Stimulated activated CD8-positive, alpha-beta memory T cell treated with anti-CD3 and anti-CD28 coated beads, Interleukin-12 subunit alpha, Interleukin-12 subunit beta, amount 100 ng/mL, for 1 hour (primary cell): ENCODE measurements at regions not wholly inside any gene's neighbourhood (a gene's known extent, or its start where the extent isn't known, plus 50 kb on each side); places are given as distances from the start of the nearest gene placed in this dataset.
"Not testable (repeated sequence)": the region's sequence is repeated elsewhere in the genome, so short reads cannot be mapped to it uniquely, and the experiment has no call there.

ENCODE experiments used
- DNase-seq: peaks from one replicate; pipeline ENCODE4 v3.0.0-alpha.2; 2020; ENCODE audit warnings: low read depth

DNA sequence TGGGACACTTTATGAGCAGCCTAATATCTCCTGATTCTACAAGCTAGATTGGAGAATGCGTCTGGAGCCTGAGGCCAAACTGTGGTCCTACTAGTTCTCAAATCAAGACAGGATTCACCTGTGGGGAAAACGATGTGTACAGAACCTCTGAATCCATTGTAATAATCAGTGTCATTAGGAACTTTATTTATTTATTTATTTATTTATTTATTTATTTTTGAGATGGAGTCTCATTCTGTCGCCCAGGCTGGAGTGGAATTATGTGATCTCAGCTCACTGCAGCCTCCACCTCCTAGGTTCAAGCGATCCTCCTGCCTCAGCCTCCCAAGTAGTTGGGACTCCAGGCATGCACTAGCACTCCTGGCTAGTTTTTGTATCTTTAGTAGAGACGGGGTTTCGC is 52.6 kb upstream of the KIF26B start:
- not testable (repeated sequence) for DNase-seq

DNA sequence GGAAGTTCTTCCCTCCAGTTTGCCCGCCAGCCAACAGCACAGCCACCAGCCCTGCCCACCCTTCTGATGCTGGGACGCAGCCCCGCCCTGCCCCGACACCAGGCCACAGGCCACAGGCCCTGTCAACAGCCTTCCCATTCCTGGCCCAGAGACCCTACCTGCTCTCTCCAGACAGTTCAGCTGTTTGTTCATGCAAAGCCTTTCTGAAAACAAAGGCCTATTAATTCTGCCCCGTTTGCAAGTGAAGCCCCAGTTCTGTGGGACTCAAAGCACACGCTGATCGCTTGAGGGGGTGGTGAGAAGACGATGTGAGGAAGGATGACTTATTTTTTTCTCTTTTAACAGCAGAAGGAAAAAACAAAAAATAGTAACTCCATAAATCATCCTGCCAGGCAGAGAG is 55.4 kb upstream of the KIF26B start:
- no peak for DNase-seq

DNA sequence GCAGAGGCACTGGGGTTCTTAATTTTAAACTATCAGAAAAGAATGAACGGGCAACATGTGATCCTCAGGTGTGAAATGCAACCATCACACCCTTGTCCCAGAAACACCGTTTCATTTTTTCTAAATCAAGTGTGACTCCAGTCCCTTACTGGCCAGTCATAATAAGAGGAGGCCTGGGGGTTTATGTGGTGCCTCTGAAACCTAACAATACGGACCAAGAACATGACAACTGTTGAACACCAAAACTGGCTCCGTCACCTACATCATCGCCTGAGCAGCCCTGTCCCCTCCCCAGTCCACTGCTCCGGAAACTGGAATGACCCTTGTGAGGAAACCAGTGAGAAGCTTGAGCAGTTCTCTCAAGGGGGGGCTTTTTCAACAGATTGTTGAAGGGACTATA is 55.9 kb upstream of the KIF26B start:
- DNase-seq = no peak

DNA sequence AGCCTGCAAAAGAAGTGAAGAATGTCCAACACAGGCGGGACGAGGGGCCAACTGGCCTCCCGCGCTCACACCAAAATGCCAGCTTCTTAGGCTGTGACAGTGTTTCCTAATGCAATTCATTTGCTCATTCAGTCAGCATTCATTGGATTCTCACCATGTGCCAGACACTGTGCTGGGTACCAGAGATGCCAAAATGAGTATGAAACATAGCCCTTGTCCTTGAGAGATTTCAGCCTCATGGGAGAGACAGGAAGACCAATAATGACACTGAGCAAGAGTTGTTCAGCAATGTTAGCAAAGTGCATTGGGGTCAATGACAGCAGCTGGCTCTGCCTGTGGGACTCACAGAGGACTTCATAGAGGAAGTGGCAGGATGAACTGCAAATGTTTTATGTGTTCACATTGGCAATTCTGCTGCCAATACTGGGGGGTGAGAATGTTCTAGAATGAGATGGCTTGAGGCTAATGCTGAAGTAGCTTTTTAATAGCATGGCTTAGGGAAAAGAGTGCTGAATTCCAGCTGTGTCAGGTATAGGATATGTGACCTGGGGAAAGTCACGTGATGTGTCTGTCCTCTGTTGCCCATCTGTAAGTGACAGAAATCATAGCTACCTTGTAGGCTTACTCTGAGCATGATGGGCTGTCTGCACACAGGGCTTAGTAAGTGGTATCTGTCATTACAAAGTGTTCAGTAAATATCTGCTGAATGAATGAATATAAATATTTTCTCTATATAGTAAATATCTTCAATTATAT is 58.3 kb upstream of the KIF26B start:
- DNase-seq = no peak

DNA sequence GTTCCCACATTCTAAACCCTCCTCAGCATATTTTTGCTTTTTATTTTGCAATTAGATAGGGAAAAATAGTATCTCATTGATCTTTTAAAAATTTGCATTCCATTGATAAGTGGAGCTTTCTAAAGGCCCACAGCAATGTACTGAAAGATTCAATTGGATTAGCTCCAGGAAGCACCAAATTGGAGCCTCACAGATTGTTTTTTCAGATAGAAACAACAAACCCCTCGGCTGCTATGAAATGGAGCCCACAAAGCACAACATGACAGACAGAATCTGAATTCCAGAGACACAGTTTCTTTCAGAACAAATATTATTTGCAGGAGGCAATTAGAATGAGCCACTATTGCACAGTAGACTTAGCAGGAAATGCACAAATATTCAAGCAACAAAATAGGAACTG is 58.9 kb upstream of the KIF26B start:
- no peak for DNase-seq

DNA sequence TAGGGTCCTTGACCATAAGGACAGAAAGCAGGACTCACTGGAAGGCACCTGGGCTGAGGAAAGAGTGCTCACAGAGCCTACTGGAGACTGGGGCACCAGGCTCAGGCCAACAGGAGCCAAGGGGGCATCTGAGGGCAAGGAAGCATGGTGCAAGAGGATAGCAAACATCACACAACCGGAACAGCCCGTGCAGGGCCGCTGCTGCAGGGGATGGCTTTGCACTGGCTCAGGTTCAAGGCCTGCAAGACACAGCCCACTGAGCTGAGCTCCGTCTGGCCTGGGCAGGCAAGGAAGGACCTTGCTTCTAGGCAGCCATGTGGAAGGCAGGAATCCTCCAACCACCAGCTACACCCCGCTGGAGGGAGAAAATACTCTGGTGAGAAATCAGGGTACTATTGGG is 59.8 kb upstream of the KIF26B start:
- no peak for DNase-seq

DNA sequence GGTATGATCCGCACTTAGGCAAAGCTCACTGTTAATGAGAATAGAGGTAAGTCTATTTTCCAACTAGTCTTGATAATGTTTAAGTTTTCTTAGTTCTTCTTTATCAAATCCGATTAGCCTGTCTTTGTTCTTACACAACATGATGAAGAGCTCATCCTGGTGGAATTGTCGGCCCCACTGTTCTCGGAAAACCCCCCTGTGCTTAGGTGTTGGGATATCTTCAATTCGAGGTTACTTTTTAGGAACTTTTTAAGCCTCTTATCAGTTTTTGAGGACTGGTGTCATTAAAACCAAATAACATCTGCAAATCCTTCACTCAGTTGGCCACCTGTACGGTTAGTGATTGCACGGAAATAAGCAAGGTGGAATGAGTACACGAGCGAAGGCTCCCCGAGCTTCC is 60.7 kb upstream of the KIF26B start:
- no peak for DNase-seq

DNA sequence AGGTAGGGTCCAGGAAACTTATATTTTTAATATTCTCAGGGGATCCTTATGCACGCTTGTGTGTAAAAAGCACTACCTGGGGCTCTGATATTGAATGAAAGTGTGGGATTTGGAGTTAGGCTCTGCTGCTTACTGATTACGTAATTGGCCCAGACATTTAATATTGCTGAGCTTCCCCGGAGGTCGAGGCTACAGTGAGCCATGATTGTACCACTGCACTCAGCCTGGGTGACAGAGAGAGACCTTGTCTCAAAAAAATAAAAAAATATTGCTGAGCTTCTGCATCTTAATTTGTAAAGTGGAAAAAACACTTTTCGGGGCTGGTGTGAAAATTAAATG is 62.2 kb upstream of the KIF26B start:
- DNase-seq = no peak

DNA sequence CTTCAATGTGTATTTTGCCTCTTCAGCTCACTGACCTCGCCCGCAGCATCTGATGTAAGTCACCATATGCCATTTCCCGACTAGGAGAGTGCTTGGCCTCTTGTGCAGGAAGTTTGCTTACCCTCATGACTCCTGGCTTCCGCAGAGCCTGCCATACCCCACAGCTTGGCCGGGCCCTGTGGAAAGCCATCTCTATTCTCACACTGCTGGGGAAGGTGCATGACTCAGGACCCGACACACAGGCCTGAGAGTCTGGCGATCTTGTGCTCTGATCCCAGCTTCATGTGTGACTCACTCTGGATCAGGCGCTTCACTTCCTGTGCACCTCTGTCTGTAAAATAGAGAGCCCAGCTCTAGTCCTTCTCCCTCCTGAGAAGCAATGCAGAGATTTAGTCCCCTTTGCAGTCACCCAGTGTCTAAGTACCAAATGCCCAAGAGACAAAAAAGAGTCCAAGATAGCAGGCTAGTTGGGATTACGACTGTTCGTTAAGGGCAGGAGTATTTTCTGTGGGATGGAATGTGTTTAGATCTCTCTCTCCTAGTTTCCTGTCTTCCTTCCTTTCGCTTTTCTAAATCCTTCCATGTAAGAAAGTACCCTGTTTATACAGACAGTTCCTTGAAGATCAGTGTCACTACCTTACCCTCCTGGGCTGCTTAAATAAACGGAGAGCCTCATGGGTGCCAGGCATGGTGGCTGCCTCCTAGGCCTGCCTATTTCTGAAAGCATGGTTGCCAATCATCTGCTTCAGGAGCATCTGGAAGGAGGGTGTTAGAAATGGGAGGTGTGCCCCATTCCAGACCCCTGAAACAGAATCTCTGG is 62.8 kb upstream of the KIF26B start:
- no peak for DNase-seq

DNA sequence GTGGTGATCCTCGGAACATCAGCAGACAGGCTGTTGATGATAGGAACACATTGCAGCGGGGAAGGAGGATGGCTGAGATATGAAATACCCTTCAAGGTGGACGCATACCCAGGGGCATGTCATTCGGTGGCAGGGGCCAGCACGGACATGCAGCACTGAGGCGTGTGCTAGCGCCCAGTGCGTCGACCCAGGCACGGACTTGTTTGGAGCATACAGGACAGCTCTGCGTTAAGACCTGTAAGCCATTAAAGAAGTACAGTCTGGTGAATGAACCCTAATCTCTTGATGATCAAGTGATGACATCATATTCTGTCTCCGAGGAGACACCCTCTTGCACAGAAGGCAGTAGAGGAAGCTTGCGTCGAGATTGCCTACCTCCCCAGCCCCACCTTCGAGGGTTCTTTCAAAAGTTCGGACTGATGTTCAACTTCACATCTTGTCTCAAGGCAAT is 63.6 kb upstream of the KIF26B start:
- DNase-seq = no peak

DNA sequence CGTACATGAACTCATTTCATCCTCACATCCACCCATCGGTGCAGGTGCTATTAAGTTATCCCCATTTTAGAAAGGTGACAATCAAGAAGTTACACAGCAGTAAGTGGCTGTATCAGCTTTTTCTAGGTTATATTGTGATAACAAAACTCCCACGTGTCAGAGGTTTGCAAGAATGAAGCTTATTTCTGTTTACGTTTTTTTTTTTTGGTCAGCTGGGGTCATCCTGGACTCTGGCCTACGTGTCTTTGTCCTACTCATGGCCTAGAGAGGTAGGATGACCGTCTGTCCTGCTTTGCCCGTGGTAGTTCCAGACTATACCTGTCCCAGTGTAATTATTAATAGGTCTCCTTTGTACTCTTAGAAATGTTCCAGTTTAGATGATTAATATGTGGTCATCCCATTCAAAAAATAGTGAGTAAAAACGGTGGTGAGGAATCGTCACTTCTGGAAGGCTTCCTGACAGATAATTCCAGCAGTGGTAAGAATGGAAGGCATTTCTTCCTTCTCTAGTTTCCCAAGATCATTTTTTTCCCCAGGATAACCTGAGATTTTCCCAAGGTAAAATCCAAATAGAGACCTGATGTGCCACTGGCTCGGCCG is 64.2 kb upstream of the KIF26B start:
- no peak for DNase-seq

DNA sequence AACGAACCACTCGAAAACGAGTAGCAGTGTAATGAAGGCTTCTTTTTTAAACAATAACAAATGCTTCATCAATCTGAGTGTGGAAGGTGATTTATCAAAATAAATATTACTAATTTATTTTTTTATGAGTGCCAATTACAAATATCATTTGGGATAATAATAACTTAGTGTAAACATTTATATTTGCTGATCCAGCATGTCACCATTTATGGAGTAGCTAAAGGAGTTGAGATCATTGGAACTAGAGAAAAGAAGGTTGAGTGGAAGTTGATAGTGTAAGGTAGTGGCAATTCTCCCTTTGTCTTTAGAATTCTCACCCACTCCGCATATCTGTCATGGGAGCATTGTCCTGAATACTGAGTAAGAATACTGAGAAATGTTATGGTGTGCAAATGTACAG is 67.1 kb upstream of the KIF26B start:
- DNase-seq = no peak

DNA sequence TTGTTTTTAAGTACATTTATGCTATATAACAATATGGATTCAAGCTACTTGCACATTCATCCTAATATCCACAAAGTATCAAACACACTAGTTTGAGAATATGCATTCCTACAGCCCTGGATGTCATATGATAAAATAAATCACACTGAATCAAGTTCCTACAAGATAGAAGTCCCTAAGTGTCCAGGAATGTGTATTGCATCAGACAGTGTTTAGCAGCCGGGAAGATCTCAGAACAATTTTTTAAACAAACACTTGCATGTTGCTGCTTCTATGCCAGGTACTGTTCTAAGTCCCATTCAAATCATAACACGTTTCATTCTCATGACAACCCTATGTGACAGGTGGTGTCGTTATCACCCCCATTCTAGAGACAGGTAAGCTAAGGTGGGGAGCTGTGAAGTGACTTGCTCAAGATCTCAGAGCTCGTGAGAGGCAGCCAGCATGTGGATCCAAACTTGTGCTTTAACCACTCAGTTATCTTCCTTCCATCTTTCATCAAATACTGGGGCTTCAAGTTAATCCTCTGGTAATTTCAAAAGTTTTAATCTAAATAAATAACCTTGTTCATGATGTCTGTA is 68.3 kb upstream of the KIF26B start:
- no peak for DNase-seq

DNA sequence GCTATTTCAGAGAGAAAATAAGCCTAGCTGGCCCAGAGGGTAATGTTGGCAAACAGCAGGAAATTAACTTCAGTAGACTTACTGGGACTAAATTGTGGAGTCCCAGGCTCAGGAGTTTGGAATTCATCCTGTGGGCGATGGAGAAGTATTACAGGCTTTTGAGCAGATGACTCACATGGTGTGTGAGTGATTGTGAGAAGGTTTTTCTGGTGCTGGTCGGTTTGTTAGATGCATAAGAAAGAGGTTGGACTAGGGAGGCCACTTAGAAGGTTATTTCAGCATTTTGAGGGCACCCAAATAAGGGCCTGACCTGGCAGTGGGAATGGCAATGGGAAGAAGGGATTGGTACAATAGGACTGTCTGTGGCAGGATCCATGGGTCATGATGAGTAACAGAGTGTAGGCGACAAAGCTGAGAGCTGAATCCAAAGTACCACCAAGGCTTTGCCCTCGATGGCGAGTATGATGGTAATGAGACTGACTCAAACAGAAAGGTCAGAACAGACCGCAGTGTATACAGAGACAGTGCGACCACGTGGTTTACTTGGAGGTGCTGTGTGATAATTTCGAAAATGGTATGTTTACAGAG is 69.2 kb upstream of the KIF26B start:
- no peak for DNase-seq

DNA sequence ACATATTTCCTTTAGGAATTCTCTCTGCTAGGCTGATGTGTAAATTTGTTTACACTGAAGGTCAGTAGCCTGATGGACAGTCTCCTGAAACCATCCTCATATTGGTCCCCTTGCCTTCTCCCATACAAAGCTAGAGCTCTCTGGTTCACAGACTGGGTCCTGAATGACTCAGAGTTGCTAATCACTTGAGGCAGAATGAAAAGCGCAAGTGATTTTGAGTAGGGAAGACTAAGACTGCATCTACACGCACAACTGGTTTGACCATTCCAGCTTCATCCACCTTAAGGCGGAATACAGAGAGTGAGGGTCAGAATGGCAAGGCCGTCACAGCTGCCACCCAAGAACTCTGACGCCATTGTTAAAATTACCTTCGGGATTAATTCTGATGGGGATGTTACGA is 70.2 kb upstream of the KIF26B start:
- no peak for DNase-seq

DNA sequence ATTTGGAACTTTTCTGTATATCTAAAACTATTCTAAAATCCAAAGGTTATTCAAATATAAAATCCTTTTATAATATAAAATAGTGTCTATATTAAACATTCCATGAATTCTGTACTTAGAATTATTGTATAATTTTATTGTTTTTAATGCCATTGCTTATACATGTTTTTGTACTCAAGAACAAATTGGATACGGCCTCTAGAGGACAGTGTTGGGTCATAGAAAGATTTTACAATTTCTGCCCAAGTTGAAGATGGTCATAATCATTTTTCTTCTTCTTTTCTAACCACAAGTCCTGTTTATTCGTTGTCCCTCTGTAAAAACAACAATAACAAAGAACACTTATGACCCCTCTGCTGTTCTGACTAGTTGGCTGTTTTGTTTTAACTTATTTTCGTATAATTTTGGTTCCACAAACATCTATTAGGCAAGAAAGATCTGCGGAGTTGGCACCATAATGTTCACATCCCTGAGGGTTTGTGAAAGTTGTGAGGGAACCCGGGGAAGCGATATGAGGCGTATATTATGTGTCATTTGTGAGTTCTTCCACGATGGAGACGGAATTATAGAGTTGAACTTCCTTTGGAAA is 75.7 kb upstream of the KIF26B start:
- no peak for DNase-seq

DNA sequence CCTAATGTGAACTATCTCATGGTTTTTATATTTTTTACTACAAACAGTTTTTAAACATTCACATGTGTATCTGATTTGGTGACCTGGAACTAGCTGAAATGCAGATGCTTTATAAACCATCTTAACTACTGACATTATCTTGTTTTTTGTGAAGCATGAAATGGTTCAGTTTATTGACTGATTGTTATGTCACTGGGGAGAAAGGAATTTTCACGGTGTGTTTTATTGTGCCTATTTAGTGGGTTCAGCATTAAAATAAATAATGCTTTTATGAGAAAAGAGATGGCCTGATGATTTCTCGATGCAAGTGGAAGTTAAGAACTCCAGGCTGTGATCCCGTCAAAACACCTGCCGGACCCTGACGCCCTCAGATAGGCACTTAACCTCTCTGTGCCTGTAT is 79.9 kb upstream of the KIF26B start:
- no peak for DNase-seq

DNA sequence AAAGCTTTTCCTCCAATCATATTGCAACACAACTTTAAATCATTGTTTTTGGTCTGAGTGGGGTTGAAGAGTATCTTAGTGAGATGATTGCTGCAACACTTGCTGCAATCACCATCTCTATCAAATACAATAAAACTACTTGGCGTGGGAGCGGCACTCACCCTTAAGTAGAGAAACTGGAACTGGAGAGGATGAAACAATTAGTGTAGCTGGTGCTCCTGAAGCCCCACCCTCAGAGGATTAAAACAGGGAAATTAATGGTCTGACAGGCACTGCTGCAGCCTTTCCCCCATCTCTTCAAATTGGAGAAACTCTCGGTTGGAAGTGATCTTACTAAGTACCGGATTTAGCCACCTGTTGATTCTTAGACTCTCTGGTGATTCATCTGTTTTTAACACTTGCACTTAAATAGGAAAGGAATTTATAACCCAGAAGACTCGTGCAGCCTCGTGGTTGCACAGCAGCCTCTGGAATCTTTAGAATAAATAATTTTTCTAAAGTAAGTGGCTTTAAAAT is 80.5 kb upstream of the KIF26B start:
- no peak for DNase-seq

DNA sequence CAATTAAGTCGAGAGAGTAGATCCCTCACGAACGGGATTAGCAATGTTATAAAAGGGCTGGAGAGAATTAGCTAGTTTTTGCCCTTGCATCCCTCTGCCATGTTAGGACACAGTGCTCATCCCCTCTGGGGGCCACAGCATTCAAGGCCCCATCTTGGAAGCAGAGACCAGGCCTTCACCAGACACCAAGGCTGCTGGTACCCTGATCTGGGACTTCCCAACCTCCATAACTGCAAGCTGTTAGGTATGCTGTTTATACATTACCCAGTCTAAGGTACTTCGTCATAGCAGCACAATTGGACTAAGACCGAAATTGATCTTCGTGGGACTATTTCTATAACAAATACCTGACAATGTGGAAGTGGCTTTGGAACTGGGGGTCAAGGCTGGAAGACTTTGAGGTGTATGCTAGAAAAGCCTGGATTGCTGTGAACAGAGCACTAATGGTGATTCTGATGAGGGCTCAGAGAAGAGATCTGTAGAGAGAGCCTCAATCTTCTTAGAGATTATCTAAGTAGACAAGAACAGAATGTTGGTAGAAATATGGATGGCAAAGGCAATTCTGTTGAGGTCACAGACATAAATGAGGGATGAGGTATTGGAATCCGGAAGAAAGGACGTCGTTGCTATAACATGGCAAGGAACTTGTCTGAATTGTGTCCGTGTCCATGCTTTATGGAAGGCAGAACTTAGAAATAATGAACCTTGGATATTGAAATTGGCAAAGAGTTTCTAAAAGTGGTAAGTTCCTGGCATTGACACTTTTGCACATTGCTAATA is 83.8 kb upstream of the KIF26B start:
- DNase-seq = no peak

DNA sequence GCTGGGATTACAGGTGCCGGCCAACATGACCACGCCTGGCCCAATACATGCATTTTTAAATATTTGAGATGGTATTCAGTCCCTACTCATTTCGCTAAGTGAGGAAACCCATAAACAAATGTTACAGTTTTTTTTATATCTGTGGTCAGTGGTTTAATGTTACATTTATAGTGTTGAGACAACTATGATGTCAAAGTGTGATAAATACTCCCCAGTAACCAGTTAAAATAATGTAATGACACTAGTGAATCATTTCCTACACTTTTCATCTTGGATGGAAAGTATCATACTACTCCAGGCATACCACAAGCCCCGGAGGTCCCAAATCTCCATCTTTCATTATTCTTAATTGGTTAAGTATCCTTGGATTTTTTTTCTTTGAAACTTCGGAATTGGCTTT is 87.5 kb upstream of the KIF26B start:
- DNase-seq = no peak

DNA sequence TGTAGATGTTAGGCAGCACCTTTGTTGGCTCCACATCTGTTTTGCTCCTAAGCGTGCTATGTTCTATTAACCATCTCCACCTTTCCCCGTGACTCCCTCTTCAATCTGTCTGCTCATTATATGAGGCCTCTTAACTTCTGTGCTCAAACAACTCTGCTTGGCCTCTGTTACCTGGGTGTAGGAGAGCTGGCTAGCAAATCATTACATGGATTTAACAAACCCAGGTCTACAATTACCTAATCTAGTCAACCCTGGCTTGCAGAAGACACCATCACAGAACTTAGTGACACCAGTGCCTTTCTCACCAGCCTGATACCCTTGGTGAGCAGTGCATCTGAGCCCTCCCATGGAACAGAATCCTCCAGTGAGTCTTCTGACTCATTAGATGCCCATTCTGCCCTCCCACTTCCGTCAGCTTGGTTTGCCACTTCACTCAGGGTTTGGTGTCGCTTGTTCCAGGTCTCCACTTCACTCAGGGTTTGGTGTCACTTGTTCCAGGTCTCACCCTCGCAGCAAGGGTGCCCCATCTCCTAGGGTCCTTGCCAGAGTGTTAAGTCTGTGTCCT is 92.0 kb upstream of the KIF26B start:
- DNase-seq = no peak
